Panc1 (cell line): ENCODE measurements at regions not wholly inside any gene's neighbourhood (a gene's known extent, or its start where the extent isn't known, plus 50 kb on each side); places are given as distances from the start of the nearest gene placed in this dataset.

ENCODE experiments used
- REST ChIP-seq, 2 experiments: IDR thresholded peaks; 2 replicates each; pipeline ENCODE4 v1.6.1; 2011 to 2012; ENCODE audit warnings: low read depth in 2 of 2, control low read depth in 1 of 2, low read length in 1 of 2, mild to moderate bottlenecking in 1 of 2, moderate library complexity in 1 of 2; ENCODE audit not compliant: insufficient read depth in 1 of 2
- TF ChIP-seq, protein P1 (sequence below): fragments of 450-650 bp; IDR thresholded peaks from 2 replicates; pipeline ENCODE4 v1.5.1; 2017; ENCODE audit warnings: mild to moderate bottlenecking

- TF ChIP-seq, protein P1, sequence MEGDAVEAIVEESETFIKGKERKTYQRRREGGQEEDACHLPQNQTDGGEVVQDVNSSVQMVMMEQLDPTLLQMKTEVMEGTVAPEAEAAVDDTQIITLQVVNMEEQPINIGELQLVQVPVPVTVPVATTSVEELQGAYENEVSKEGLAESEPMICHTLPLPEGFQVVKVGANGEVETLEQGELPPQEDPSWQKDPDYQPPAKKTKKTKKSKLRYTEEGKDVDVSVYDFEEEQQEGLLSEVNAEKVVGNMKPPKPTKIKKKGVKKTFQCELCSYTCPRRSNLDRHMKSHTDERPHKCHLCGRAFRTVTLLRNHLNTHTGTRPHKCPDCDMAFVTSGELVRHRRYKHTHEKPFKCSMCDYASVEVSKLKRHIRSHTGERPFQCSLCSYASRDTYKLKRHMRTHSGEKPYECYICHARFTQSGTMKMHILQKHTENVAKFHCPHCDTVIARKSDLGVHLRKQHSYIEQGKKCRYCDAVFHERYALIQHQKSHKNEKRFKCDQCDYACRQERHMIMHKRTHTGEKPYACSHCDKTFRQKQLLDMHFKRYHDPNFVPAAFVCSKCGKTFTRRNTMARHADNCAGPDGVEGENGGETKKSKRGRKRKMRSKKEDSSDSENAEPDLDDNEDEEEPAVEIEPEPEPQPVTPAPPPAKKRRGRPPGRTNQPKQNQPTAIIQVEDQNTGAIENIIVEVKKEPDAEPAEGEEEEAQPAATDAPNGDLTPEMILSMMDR: no peak
- TF ChIP-seq REST (IDR thresholded peaks at IDR 0.05; ENCODE audit: insufficient read depth in 1 of 2, low read depth in 2 of 2, low read length in 1 of 2): no peak
Measured at GRCh38 chr12:126112141-126112540, 1046.9 kb downstream of the AACS start.
